ENCODE measurements at regions not wholly inside any gene's neighbourhood (a gene's known extent, or its start where the extent isn't known, plus 50 kb on each side); places are given as distances from the start of the nearest gene placed in this dataset.
"Not testable (repeated sequence)": the region's sequence is repeated elsewhere in the genome, so short reads cannot be mapped to it uniquely, and the experiment has no call there.

GRCh38 chr5:174503461-174504265 is 220.7 kb upstream of the MSX2 start:
- H3K36me3 Mint-ChIP-seq: no peaks in the 10 kb centered on the region

GRCh38 chr5:174504266-174504726 is 220.1 kb upstream of the MSX2 start:
- no peak for ATAC-seq (ENCODE audit: low read depth)
- DNase-seq: no peak
- no peaks in the 10 kb centered on the region for H3K27me3 Mint-ChIP-seq
- H3K4me1 Mint-ChIP-seq: no peaks in the 10 kb centered on the region
- POLR2A ChIA-PET: no interaction called here
- no peak overlapping the region for H3K4me3 Mint-ChIP-seq
- H3K27ac Mint-ChIP-seq: no peak overlapping the region
- no peaks in the 10 kb centered on the region for H3K36me3 Mint-ChIP-seq
- peaks cover 7% of the 10 kb centered on the region for H3K9me3 Mint-ChIP-seq

More at GRCh38 chr5:174503461-174504265, 220.7 kb upstream of the MSX2 start:
- ATAC-seq (ENCODE audit: low read depth) (no peak), DNase-seq (no peak)
- POLR2A ChIA-PET: no interaction called here
- no peak overlapping the region for H3K27ac Mint-ChIP-seq
- no peak overlapping the region for H3K4me3 Mint-ChIP-seq
- H3K27me3 Mint-ChIP-seq: no peaks in the 10 kb centered on the region
- peaks cover 7% of the 10 kb centered on the region for H3K9me3 Mint-ChIP-seq
- no peaks in the 10 kb centered on the region for H3K4me1 Mint-ChIP-seq

- ATAC-seq (ENCODE audit: low read depth) (no peak), DNase-seq (no peak)
- Mint-ChIP-seq H3K9me3 (peaks cover 3% of the 10 kb centered on the region), H3K27me3 (no peaks in the 10 kb centered on the region), H3K27ac (no peak overlapping the region), H3K4me1 (no peaks in the 10 kb centered on the region), H3K36me3 (no peaks in the 10 kb centered on the region), H3K4me3 (no peak overlapping the region)
- POLR2A ChIA-PET: no interaction called here
Measured at GRCh38 chr5:174505621-174506020, 218.8 kb upstream of the MSX2 start.

GRCh38 chr5:174510782-174511453 is 213.5 kb upstream of the MSX2 start:
- DNase-seq; H3K4me3 Mint-ChIP-seq; ATAC-seq (ENCODE audit: low read depth); H3K36me3 Mint-ChIP-seq; POLR2A ChIA-PET; H3K9me3 Mint-ChIP-seq; H3K27ac Mint-ChIP-seq; H3K4me1 Mint-ChIP-seq; H3K27me3 Mint-ChIP-seq: not testable (repeated sequence)

- no peaks in the 10 kb centered on the region for H3K4me1 Mint-ChIP-seq
- H3K9me3 Mint-ChIP-seq: peaks cover 2% of the 10 kb centered on the region
- no peak overlapping the region for H3K4me3 Mint-ChIP-seq
- POLR2A ChIA-PET: no interaction called here
- H3K27ac Mint-ChIP-seq: no peak overlapping the region
- no peaks in the 10 kb centered on the region for H3K36me3 Mint-ChIP-seq
- no peak for ATAC-seq (ENCODE audit: low read depth)
- H3K27me3 Mint-ChIP-seq: peaks cover 4% of the 10 kb centered on the region
- DNase-seq: no peak
Measured at GRCh38 chr5:174511714-174512253, 212.6 kb upstream of the MSX2 start.

GRCh38 chr5:174514325-174514724 is 210.1 kb upstream of the MSX2 start:
- POLR2A ChIA-PET: no interaction called here
- H3K36me3 Mint-ChIP-seq: no peaks in the 10 kb centered on the region
- ATAC-seq (ENCODE audit: low read depth) (no peak), DNase-seq (no peak)
- H3K27me3 Mint-ChIP-seq: peaks cover 4% of the 10 kb centered on the region
- no peak overlapping the region for H3K4me3 Mint-ChIP-seq
- H3K4me1 Mint-ChIP-seq: no peaks in the 10 kb centered on the region
- no peak overlapping the region for H3K27ac Mint-ChIP-seq
- peaks cover 2% of the 10 kb centered on the region for H3K9me3 Mint-ChIP-seq

GRCh38 chr5:174514983-174515394 is 209.4 kb upstream of the MSX2 start:
- peaks cover 2% of the 10 kb centered on the region for H3K9me3 Mint-ChIP-seq

GRCh38 chr5:174516741-174517140 is 207.6 kb upstream of the MSX2 start:
- Mint-ChIP-seq H3K27me3 (peaks cover 1% of the 10 kb centered on the region), H3K4me1 (no peaks in the 10 kb centered on the region), H3K9me3 (peaks cover 2% of the 10 kb centered on the region), H3K27ac (no peak overlapping the region), H3K4me3 (no peak overlapping the region), H3K36me3 (no peaks in the 10 kb centered on the region)
- no peak for ATAC-seq (ENCODE audit: low read depth)
- POLR2A ChIA-PET: no interaction called here
- DNase-seq: no peak

More at GRCh38 chr5:174514983-174515394, 209.4 kb upstream of the MSX2 start:
- no peak for DNase-seq
- no peak for ATAC-seq (ENCODE audit: low read depth)
- Mint-ChIP-seq H3K27me3 (peaks cover 4% of the 10 kb centered on the region), H3K4me1 (no peaks in the 10 kb centered on the region), H3K4me3 (no peak overlapping the region), H3K36me3 (no peaks in the 10 kb centered on the region), H3K27ac (no peak overlapping the region)
- POLR2A ChIA-PET: no interaction called here

GRCh38 chr5:174518512-174518911 is 205.9 kb upstream of the MSX2 start:
- POLR2A ChIA-PET: no interaction called here
- no peak overlapping the region for H3K27ac Mint-ChIP-seq
- H3K4me3 Mint-ChIP-seq: no peak overlapping the region
- DNase-seq (no peak), ATAC-seq (ENCODE audit: low read depth) (no peak)
- peaks cover 2% of the 10 kb centered on the region for H3K9me3 Mint-ChIP-seq
- no peaks in the 10 kb centered on the region for H3K36me3 Mint-ChIP-seq
- H3K27me3 Mint-ChIP-seq: no peaks in the 10 kb centered on the region
- no peaks in the 10 kb centered on the region for H3K4me1 Mint-ChIP-seq

- H3K4me3 Mint-ChIP-seq: no peak overlapping the region
- no peaks in the 10 kb centered on the region for H3K36me3 Mint-ChIP-seq
- H3K27me3 Mint-ChIP-seq: no peaks in the 10 kb centered on the region
- no peaks in the 10 kb centered on the region for H3K4me1 Mint-ChIP-seq
- no peak for DNase-seq
- POLR2A ChIA-PET: no interaction called here
- no peak for ATAC-seq (ENCODE audit: low read depth)
- no peaks in the 10 kb centered on the region for H3K9me3 Mint-ChIP-seq
- H3K27ac Mint-ChIP-seq: no peak overlapping the region
Measured at GRCh38 chr5:174520420-174521396, 203.7 kb upstream of the MSX2 start.

GRCh38 chr5:174521449-174521848 is 202.9 kb upstream of the MSX2 start:
- Mint-ChIP-seq H3K36me3 (no peaks in the 10 kb centered on the region), H3K27ac (no peak overlapping the region), H3K27me3 (no peaks in the 10 kb centered on the region), H3K4me3 (no peak overlapping the region), H3K4me1 (no peaks in the 10 kb centered on the region), H3K9me3 (no peaks in the 10 kb centered on the region)
- ATAC-seq (ENCODE audit: low read depth) (no peak), DNase-seq (no peak)
- POLR2A ChIA-PET: no interaction called here

- POLR2A ChIA-PET: no interaction called here
- ATAC-seq (ENCODE audit: low read depth) (no peak), DNase-seq (no peak)
- H3K4me1 Mint-ChIP-seq: no peaks in the 10 kb centered on the region
- no peaks in the 10 kb centered on the region for H3K27me3 Mint-ChIP-seq
- no peaks in the 10 kb centered on the region for H3K9me3 Mint-ChIP-seq
- H3K4me3 Mint-ChIP-seq: no peak overlapping the region
- H3K27ac Mint-ChIP-seq: no peak overlapping the region
- no peaks in the 10 kb centered on the region for H3K36me3 Mint-ChIP-seq
Measured at GRCh38 chr5:174522480-174523260, 201.7 kb upstream of the MSX2 start.

Data from activated naive CD8-positive, alpha-beta T cell treated with anti-CD3 and anti-CD28 coated beads, Interleukin-2, amount 10 ng/mL, durations not matched to agents 7 days and 5 days (primary cell).